Hematopoietic multipotent progenitor cell treated with erythropoietin and hydrocortisone succinate and interleukin-3 and kit ligand, for 15 days (in vitro differentiated cells): ENCODE measurements at regions not wholly inside any gene's neighbourhood (a gene's known extent, or its start where the extent isn't known, plus 50 kb on each side); places are given as distances from the start of the nearest gene placed in this dataset.

Experiments used
- DNase-seq: peaks from one replicate; pipeline ENCODE4 v3.0.0-alpha.2; 2015; ENCODE audit warnings: low spot score

DNA sequence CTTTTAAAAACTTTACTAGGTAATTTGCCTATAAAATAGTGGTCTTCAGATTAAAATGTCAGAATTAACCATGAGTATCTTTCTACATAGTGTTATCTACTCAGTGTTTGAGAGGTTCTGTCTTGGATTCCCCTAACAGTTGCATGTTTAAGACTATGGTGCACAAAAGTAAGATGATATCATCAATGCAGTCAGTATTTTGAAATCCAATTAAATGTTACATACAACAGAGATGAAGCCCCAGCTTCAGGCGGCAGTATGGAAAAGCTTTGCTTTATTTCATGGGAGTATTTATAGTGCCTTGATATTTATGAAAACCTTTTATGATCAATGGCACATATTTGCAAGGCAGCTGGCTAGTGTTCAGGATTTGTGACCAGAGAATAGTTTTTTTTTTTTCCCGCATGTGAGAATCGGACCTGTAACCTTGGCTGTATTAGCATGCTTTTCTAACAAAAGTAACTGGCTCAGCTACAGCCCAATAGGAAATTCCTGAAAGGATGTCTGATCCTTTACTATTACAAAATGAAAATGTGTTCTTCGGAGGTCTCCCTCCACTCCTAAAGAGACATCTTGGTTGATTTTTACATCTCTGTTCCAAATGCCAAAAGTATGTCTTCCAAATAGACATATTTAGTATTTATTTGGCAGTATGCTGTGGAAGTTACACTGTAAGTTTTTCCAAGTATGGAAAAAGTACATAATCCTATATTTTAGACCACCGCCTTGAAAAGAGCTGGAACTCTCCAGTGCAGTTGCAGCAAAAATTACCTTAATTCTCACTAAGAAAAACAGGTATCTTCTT is 319.3 kb upstream of the UBE2E3 start:
- DNase-seq, result no peak

DNA sequence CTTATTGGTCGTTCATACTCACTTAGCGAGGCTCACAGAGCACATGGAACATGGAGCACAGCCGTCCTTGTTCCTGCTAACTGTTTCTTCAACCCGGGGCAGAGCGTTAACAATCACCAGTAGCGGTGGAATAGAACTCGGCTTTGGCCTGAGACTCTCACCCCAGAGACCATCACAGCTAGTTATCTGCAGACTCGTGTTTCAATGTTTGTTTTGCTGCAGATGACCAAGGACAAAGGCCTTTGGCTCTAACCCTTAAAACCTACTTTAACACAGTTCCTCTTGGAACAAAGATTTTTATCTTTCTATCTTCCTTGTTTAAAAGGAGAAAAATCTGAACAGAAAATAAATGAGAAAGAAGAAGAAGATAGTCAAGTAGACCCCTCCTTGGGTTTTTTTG is 320.2 kb upstream of the UBE2E3 start:
- DNase-seq, result no peak

DNA sequence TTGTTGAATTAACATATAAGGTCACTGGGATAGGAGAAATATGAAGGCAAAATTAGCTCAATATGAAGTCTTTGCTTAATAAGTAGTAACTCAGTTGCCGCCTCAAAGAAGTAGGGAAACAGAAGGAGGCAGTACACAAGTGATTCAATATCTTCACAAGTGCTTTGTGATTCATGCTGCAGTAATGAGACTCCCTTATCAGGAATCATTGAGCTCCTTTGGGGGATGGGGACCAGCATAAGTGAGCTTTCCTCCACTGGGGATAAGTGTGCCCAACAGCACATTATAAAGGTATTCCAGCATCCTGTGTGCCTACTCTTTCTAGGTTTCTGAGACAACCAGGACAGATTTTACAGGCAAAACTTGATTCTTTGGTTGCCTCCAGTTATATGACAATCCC is 323.4 kb upstream of the UBE2E3 start:
- DNase-seq, result no peak

DNA sequence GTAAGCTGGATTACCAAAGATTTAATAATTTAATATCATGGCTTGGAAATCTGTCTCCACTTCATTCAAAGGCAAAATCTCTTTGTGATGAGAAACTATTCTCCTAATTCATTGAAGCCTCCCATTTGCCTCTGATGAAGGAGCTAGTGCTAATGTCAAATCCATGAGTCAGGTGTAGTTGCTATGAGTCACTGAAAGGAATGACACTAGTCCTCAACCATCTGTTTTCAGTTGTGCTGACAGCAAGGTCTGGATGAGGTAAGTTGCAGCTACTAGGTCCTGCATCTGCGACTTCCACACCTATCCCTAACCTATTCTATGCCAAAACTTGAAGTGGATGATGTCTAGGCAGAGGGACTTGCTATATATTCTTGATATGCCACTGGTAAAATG is 324.0 kb upstream of the UBE2E3 start:
- DNase-seq, result no peak

DNA sequence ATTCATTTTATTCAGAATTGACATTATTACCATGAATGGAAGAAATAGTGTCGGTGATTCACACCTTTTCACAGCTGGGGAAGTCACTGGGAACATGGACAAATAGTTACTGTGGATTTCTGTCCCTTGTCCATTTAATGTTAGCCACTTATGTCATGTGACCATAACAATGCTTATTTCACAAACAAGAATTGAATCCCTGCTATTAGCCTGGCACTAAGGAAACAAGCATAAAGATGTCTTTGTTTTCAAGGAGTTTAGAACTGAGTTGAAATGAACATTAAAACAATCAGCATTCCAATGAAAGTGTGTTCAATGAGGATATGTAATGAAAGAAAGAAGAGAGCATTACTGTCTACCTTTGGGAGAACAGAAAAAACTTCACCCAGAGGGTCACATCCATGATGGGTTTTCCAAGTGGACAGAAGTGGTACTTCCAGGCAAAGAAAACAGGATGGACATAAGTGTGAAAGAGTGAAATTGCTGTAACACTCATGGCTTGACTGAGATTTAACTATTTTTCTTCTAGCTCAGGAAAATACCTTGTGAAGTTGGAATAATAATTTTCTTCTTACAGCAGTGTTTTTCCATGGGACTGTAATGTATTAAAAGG is 324.5 kb upstream of the UBE2E3 start:
- DNase-seq, result no peak

DNA sequence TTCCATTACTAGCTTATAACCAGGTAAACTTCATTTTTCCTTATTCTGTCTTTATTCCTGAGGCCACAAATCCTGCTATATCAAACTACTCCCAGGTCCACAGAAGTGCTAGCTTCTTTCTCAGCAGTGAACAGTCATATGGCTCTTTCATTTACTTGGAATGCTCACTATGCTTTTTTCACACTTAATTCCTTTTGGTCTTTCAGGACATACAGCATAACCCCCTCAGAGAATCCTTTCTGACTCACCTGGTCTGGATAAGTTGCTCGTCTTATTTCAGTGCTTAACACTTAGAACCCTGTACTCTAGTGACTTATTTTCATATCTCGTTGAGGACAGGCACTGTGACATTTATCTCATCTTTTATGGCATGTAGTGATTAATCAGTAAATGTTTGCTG is 325.0 kb upstream of the UBE2E3 start:
- no peak for DNase-seq

DNA sequence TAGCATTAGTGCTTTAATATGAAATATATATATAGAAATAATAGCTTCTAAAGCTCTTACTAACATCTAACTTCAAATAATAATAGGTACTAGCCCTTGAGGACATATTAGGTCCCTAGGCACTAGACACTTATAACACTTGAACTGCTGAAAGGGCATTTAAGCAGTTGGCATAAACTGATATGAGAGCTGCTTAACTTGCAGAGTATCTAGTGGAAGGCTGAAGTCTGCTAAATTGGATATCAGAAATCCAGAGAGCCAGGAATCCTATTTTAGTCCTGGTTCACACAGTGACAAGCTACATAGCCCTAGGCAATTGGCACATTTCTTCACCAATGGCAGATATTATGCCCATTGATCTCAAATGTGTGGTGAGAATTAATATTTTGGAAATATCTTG is 326.9 kb upstream of the UBE2E3 start:
- DNase-seq, result no peak

DNA sequence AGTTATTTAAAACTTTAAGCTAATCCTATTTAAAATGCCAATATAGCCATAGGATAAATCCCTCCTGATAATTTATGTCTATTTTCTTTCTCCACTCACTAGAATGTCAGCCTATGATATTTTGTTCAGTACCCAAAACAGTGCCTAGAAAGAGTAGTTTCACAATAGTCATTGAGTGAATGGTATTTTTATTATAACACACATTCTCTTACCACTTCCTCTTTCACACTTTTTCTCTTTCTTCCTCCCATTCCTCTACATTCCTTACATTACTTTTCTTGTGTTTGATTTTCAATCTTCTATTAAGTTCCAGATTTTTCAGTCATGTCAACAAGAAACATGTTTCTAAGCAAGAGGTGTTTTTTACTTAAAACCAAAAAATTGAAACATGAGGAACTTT is 327.6 kb upstream of the UBE2E3 start:
- no peak for DNase-seq

DNA sequence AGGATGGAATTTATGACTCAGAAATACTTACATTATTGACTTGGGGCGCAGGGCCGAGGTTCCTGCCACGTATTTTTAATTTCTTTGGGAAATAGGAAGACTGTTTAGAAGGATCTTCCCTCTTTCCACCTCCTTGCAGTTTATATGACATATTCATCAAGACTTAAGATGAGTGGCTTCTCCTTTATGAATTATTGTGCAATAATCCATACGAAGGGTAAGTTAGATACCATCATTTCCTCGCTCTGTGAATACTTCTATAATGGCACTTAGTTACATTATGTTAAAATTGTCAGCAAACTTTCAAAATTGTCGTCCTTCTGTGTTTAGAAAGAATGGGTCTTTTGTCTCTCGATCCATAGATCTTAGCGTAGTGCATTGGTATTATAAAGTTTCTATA is 328.8 kb upstream of the UBE2E3 start:
- DNase-seq, result no peak

DNA sequence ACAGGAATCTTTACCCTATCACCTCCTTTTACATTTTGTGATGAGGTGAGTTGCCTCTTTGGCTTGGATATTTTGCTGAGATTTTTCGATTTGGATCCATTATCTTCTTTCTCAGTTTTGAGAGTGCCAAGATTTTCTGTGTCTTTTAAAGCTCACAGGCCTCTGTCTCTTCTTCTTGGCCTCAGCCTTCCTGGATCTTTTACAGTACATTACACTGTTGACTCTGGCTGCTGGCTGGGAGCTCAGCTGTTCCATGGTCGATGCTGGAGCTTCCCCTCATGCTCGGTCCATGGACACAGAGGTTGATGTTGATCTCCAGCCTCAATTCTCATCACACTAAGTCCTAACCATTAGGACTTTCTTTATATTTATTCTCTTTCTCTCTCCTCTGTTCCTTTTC is 332.8 kb upstream of the UBE2E3 start:
- DNase-seq, result no peak

DNA sequence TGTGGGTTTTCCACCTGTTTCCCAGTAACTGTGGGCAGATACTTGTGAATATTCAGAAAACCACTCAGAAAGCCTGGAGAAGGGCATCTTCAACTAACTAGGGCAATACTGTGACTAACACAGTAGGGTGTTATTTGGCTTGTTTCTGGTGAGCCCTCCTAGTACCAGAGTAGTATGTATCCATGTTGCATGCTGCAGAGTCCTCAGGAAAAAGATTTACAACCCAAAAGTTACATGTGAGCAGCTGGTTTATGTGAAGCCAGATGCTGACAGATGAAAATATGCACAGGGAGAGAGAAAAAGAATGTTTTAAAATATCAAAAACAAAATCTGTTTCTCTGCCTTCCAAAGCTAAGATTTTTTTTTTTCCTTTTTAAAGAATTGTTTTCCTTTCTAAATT is 333.2 kb upstream of the UBE2E3 start:
- no peak for DNase-seq

DNA sequence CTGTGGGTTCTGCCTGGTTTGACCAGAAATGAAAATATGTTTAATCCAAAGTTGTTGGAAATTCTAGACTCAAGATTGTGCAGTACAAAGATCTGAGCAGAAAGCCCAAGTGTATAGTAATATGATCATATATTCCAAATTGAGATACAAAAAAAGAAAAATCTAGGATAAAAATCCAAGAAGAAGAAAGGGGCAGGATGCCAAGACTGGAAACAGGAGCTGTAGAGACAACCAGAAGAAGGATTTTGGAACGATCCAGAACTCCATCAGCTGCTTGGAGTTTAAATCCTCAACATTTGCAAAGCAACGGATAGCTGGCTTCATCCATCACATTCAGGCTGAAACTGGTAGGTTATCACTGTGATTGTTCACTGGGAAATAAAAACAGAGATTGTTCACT is 333.6 kb upstream of the UBE2E3 start:
- no peak for DNase-seq

DNA sequence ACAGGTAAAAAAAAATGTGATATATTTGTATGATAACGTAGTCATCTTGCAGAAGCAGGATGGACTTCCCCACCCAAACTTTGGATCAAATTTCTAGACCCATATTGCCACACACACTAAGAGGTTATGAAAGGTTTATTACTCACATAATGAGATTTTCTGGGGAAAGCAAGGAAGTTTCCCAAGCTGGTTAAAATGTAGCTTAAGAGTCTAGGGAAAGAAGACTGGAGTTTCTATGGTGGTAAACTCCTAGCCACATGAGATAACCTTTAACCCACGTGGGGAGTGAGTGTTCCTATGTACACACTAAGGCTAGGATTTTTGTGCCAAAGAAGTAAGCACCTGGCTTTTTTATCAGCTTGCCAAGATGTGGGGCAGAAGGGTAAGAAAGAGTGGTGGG is 335.7 kb upstream of the UBE2E3 start:
- DNase-seq, result no peak

DNA sequence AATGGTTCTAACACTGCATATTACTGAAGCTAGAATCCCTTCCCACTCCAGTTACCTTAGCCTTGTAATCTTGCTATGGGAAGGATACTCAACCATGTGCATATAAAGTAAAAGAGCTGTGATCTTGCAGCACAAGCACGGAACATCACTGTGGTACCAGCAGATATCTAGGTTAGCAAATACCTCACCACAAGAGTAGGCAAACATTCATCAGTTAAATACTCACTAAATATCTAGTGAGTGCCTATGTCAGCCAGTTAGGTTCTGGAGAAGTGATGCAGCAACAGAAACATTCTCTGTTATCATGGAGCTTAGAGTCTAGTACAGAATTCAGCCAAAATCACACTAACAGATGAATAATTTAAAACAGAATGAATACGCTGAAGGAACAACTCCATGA is 349.6 kb upstream of the UBE2E3 start:
- no peak for DNase-seq

DNA sequence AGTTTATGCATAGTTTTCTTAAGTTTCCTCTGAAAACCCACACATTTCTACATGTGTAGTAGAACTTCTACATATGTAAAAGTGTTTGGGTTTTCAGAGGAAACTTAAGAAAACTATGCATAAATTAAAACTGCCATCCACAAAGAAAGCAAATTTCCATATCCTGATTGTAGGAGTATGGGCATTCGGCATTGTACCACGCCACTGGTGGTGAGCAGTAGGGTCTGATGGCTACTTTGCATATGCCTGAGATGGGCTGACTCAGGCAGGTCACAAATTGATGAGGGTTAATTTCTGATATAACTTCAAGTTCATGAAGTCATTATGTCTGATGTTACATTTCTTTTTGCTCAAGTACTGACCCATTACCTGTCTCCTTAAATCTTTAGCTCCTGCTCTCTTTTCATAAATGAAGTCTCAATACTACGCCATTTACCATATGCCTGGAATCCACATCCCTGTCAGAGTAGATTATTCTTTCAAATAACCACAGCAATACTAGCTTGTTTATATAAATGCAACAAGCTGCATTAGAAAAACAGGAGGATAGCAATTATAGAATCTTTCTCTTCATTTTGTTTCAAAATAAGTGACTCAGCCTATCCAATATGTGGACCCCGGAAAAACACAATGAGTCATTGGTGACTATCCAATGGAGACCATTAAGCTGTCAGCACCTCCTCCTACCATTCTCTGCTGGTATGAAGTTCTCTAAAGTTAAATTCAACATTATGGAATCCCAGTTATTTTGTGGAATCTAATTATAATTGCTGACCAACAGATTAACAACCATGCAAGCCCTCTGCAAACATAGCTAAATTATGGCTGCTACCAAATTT is 355.2 kb upstream of the UBE2E3 start:
- no peak for DNase-seq

DNA sequence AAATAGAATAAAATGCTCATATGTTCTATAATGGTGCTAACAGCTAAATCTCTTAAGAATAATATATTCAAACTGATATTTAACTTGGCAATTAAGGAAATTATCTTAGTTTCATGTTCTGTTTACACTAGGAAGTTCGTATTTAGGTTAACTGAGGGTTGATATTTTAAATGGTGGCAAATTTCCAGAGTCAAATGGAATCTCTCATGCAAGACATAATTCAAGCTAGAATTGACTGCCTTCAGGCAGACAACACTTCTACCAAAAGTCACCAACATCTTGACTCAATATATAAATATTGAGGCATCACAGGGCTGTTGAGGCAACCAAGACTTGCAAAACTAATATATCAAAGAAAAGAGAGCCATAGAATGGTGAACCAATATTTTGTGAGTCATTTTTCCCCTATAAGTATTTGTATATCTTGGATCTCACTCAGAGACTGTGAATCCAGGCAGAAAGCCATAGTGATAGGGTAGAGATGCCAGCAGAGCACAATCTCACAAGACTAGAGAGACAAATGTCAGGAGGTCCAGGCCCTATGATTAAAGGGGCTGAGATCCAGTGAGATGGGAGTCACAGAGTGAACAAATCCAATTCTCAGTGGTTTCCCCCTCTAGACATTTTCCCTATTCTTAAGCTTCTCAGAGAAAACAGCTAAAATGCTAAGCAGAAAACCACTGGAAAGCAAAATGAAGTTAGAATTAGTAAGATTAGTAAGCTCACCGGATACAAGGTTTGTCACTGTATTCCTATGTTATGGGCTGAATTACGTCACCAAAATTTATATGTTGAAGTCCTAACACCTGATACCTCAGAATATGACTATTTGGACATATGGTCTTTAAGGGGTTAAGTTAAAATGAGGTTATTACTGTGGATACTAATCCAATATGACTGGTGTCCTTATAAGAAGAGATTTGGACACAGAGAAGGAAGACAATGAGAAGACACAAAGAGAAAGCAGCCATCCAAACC is 358.2 kb upstream of the UBE2E3 start:
- no peak for DNase-seq

DNA sequence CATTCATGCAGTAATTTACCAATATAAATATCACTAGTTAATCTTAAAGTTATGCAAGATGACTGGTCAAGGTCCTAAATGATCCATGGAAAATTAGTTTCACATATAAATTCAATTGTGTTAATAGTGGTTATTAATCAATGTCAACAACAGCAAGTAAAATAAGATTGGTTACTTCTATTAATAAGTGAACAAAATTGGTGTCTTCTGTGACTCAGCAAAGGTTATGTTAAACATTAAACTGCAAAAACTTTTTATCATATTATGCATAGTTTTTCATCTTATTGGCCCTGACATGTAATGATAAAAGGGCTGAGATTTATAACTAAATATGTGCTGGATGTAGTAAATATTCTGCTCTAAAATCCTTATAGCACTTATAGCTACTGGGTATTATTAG is 359.0 kb upstream of the UBE2E3 start:
- no peak for DNase-seq

DNA sequence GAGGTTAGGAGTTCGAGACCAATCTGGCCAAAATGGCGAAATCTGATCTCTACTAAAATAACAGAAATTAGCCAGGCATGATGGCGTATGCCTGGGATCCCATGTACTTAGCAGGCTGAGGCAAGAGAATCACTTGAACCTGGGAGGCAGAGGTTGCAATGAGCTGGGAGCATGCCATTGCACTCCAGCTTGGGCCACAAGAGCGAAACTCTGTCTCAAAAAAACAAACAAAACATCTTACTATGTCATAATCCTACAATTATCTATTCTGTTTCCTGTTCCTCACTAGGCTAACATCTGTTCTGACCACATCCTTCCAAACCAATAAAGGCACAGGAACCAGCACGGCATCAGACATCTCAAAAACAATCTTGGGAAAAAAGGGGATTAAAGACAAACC is 361.8 kb upstream of the UBE2E3 start:
- DNase-seq, result no peak

DNA sequence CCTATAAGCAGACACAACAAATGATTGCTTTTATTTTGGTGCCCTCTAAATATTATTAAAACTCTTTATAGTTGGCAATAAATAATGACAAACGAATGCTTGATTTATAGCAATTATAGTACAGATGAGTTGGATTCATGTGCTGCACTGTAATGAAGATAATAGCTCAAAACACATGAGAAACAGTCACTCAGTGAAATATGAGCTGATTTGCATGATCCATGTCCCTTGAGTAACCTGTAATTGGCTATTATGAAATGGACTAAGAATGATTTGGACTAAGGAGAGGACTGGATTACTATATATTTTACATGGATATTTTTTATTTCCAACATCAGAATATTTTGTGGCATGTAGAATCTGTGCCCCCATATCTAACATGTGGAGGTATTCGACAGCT is 365.6 kb upstream of the UBE2E3 start:
- no peak for DNase-seq

DNA sequence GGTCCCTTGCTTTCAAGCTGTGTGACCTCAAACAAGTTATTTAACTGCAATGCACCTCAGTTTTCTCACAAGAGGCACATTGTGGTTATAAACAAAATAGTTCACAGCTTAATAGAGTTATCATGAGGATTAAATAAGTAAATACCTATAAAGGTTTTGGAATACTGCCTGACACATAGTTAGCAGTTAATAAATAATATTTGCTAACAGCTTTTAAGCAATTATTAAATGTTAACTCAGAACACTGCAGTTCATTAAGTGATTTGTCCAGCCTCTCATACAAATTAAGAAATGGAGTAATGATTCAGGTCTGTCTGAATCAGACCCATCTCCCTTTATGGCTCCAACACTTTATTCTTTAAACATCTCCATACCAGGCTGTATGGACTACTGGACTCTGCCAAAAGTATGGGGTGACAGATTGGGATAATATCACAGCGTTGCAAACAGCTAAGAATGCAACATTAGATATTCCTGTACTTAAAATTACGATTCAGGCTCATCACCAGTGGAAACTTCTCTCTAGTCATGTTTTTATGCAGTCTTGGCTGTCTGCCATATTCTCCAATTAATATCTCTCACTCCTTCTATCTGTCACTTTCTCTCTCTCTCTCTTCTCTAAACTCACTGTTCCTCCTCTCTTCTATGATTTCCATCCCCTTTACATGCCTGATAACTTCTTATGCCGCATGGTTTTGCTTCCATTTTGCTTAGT is 370.6 kb upstream of the UBE2E3 start:
- no peak for DNase-seq

DNA sequence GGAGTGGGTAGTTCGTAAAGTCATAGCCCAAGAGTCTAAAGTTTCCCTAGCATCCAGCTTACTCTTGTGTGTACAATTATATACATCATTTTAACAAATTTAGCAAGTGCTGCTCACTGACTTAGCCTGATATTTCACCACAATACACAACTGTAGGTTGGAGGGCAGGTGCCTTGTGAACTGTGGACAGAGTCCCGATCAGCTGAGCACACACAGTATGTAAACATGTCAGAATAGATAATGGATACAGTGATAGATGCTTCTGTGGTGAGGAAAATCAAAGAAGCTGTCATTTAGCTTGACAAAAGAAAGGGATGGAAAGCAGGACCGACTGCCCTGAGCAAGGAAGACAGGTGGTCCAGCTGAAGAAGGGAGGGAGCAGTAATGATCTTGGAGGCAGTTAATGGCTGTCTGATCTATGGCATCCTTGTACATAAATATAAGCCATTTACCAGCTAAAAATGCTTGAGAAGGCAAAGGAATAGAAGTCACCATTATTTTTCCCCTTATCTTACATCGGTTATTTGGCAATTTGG is 372.8 kb upstream of the UBE2E3 start:
- DNase-seq, result no peak
